K562 (cell line): ENCODE measurements at regions not wholly inside any gene's neighbourhood (a gene's known extent, or its start where the extent isn't known, plus 50 kb on each side); places are given as distances from the start of the nearest gene placed in this dataset.

Experiments
- EWSR1 ChIP-seq: fragments of 450-650 bp; IDR thresholded peaks from 2 replicates; pipeline ENCODE4 v1.6.1; 2018; ENCODE audit warnings: borderline replicate concordance, mild to moderate bottlenecking, low read depth, moderate library complexity; ENCODE audit not compliant: partially characterized antibody
- IRF2 ChIP-seq: sonication (generic); formaldehyde crosslinking; IDR thresholded peaks from 2 replicates; pipeline ENCODE4 v1.8.1; 2022; ENCODE audit warnings: mild to moderate bottlenecking, missing genetic modification reagents
- MYBL2 ChIP-seq, 2 experiments: fragments of 450-650 bp in 1 of 2; sonication (generic) in 1 of 2; formaldehyde crosslinking in 1 of 2; IDR thresholded peaks; 2 replicates each; pipeline versions ENCODE4 v1.6.1 to v1.8.1; 2017 to 2022; ENCODE audit warnings: borderline replicate concordance in 1 of 2, inconsistent platforms in 1 of 2, low read depth in 1 of 2, mild to moderate bottlenecking in 1 of 2, missing genetic modification reagents in 1 of 2, moderate library complexity in 1 of 2
- PHB ChIP-seq: fragments of 250-450 bp; sonication (Bioruptor Pico); IDR thresholded peaks from 2 replicates; pipeline ENCODE4 v1.5.0; 2021
- POLR2G ChIP-seq: fragments of 200-400 bp; formaldehyde crosslinking; IDR thresholded peaks from 2 replicates; pipeline ENCODE4 v1.6.1; 2017; ENCODE audit warnings: low read depth, mild to moderate bottlenecking, antibody characterized with exemption, low read length, moderate library complexity
- RBM39 ChIP-seq: fragments of 200-400 bp; formaldehyde crosslinking; optimal IDR thresholded peaks from 2 replicates; pipeline ENCODE3; 2018; ENCODE audit warnings: low read depth, low read length
- TGIF2 ChIP-seq: sonication (generic); formaldehyde crosslinking; IDR thresholded peaks from 2 replicates; pipeline ENCODE4 v1.8.1; 2022; ENCODE audit warnings: mild to moderate bottlenecking, missing genetic modification reagents, moderate library complexity
- ZNF134 ChIP-seq: fragments of 250-450 bp; sonication (Bioruptor Pico); conservative IDR thresholded peaks from 2 replicates; pipeline ENCODE4 v1.4.0; 2020
- ZNF197 ChIP-seq: fragments of 200-800 bp; sonication (Bioruptor generic); IDR thresholded peaks from 2 replicates; pipeline ENCODE4 v1.6.1; 2016; ENCODE audit warnings: low read depth, missing genetic modification characterization, missing compliant biosample characterization
- ZNF41 ChIP-seq: fragments of 250-450 bp; sonication (Bioruptor Pico); conservative IDR thresholded peaks from 2 replicates; pipeline ENCODE4 v1.4.0; 2020; ENCODE audit warnings: mild to moderate bottlenecking
- ZNF76 ChIP-seq: fragments of 250-450 bp; sonication (Bioruptor Pico); IDR thresholded peaks from 2 replicates; pipeline ENCODE4 v1.4.0; 2020; ENCODE audit warnings: mild to moderate bottlenecking, moderate library complexity, borderline replicate concordance
- TF ChIP-seq, protein P1 (sequence below), 2 experiments: fragments of 450-650 bp in 1 of 2; sonication (generic) in 1 of 2; formaldehyde crosslinking in 1 of 2; IDR thresholded peaks in 1 of 2; conservative IDR thresholded peaks in 1 of 2; 2 replicates each; pipeline versions ENCODE4 v1.6.1 to v1.8.1; 2016 to 2023; ENCODE audit warnings: mild to moderate bottlenecking in 2 of 2, moderate library complexity in 2 of 2, inconsistent platforms in 1 of 2, missing genetic modification reagents in 1 of 2
- TF ChIP-seq, protein P2 (sequence below): fragments of 250-450 bp; sonication (Bioruptor Pico); IDR thresholded peaks from 2 replicates; pipeline ENCODE4 v1.4.0; 2020; ENCODE audit warnings: mild to moderate bottlenecking, moderate library complexity
- TF ChIP-seq, protein P3 (sequence below), 2 experiments: fragments of 450-650 bp; IDR thresholded peaks; 2 replicates each; pipeline ENCODE4 v1.6.1; 2018; ENCODE audit warnings: mild to moderate bottlenecking in 2 of 2, low read depth in 1 of 2; ENCODE audit not compliant: partially characterized antibody in 2 of 2
- TF ChIP-seq, protein P4 (sequence below): fragments of 250-450 bp; sonication (Bioruptor Pico); IDR thresholded peaks from 2 replicates; pipeline ENCODE4 v1.4.0; 2020; ENCODE audit warnings: mild to moderate bottlenecking, moderate library complexity

GRCh38 chr11:91792779-91793262 is 431.8 kb upstream of the FAT3 start (continued):
- TF ChIP-seq IRF2 (CRISPR knock-in tag) (no peak), PHB (CRISPR knock-in tag) (no peak), RBM39 (no peak), EWSR1 (no peak), MYBL2 (IDR thresholded peaks at IDR 0.05; ENCODE audit: low read depth) (no peak), MYBL2 (CRISPR knock-in tag; IDR thresholded peaks at IDR 0.05; ENCODE audit: borderline replicate concordance) (no peak), ZNF197 (CRISPR knock-in tag) (no peak), TGIF2 (CRISPR knock-in tag) (no peak), ZNF76 (CRISPR knock-in tag) (no peak), POLR2G (no peak), ZNF134 (CRISPR knock-in tag) (no peak), ZNF41 (no peak)
- TF ChIP-seq, protein P1, sequence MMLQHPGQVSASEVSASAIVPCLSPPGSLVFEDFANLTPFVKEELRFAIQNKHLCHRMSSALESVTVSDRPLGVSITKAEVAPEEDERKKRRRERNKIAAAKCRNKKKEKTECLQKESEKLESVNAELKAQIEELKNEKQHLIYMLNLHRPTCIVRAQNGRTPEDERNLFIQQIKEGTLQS (IDR thresholded peaks at IDR 0.05), result peak; percentile 93
- TF ChIP-seq, protein P1 (CRISPR knock-in tag; conservative IDR thresholded peaks at IDR 0.05), result peak; percentile 81; the same call in 1 of the 2 replicates
- TF ChIP-seq, protein P2, sequence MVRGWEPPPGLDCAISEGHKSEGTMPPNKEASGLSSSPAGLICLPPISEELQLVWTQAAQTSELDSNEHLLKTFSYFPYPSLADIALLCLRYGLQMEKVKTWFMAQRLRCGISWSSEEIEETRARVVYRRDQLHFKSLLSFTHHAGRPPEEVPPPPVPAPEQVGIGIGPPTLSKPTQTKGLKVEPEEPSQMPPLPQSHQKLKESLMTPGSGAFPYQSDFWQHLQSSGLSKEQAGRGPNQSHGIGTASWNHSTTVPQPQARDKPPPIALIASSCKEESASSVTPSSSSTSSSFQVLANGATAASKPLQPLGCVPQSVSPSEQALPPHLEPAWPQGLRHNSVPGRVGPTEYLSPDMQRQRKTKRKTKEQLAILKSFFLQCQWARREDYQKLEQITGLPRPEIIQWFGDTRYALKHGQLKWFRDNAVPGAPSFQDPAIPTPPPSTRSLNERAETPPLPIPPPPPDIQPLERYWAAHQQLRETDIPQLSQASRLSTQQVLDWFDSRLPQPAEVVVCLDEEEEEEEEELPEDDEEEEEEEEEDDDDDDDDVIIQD, result no peak
- TF ChIP-seq, protein P3, sequence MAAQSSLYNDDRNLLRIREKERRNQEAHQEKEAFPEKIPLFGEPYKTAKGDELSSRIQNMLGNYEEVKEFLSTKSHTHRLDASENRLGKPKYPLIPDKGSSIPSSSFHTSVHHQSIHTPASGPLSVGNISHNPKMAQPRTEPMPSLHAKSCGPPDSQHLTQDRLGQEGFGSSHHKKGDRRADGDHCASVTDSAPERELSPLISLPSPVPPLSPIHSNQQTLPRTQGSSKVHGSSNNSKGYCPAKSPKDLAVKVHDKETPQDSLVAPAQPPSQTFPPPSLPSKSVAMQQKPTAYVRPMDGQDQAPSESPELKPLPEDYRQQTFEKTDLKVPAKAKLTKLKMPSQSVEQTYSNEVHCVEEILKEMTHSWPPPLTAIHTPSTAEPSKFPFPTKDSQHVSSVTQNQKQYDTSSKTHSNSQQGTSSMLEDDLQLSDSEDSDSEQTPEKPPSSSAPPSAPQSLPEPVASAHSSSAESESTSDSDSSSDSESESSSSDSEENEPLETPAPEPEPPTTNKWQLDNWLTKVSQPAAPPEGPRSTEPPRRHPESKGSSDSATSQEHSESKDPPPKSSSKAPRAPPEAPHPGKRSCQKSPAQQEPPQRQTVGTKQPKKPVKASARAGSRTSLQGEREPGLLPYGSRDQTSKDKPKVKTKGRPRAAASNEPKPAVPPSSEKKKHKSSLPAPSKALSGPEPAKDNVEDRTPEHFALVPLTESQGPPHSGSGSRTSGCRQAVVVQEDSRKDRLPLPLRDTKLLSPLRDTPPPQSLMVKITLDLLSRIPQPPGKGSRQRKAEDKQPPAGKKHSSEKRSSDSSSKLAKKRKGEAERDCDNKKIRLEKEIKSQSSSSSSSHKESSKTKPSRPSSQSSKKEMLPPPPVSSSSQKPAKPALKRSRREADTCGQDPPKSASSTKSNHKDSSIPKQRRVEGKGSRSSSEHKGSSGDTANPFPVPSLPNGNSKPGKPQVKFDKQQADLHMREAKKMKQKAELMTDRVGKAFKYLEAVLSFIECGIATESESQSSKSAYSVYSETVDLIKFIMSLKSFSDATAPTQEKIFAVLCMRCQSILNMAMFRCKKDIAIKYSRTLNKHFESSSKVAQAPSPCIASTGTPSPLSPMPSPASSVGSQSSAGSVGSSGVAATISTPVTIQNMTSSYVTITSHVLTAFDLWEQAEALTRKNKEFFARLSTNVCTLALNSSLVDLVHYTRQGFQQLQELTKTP (IDR thresholded peaks at IDR 0.05; ENCODE audit: low read depth in 1 of 2, partially characterized antibody in 2 of 2), result no peak
- TF ChIP-seq, protein P4, sequence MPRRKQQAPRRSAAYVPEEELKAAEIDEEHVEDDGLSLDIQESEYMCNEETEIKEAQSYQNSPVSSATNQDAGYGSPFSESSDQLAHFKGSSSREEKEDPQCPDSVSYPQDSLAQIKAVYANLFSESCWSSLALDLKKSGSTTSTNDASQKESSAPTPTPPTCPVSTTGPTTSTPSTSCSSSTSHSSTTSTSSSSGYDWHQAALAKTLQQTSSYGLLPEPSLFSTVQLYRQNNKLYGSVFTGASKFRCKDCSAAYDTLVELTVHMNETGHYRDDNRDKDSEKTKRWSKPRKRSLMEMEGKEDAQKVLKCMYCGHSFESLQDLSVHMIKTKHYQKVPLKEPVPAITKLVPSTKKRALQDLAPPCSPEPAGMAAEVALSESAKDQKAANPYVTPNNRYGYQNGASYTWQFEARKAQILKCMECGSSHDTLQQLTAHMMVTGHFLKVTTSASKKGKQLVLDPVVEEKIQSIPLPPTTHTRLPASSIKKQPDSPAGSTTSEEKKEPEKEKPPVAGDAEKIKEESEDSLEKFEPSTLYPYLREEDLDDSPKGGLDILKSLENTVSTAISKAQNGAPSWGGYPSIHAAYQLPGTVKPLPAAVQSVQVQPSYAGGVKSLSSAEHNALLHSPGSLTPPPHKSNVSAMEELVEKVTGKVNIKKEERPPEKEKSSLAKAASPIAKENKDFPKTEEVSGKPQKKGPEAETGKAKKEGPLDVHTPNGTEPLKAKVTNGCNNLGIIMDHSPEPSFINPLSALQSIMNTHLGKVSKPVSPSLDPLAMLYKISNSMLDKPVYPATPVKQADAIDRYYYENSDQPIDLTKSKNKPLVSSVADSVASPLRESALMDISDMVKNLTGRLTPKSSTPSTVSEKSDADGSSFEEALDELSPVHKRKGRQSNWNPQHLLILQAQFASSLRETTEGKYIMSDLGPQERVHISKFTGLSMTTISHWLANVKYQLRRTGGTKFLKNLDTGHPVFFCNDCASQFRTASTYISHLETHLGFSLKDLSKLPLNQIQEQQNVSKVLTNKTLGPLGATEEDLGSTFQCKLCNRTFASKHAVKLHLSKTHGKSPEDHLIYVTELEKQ, result no peak
